Esophagus squamous epithelium (tissue), 5 donors: ENCODE measurements at regions not wholly inside any gene's neighbourhood (a gene's known extent, or its start where the extent isn't known, plus 50 kb on each side); places are given as distances from the start of the nearest gene placed in this dataset.
A peak's percentile ranks its signal among the peaks of the same experiment; 100 is the strongest.

ENCODE experiments used
- DNase-seq: peaks from one replicate; lab custom pipeline; 2025; lab: John Stamatoyannopoulos, UW
- H3K27ac ChIP-seq, 4 donors: fragments of 200-600 bp; sonication (generic); one replicate each; pipeline ENCODE4 v1.5.1; 2016 to 2019; ENCODE audit warnings: mild to moderate bottlenecking in 1 of 4
- H3K27me3 ChIP-seq, 4 donors: fragments of 200-600 bp; sonication (generic); 1 replicate in 3 of 4; 2 replicates in 1 of 4; pipeline versions ENCODE4 v1.5.1 to v1.6.0; 2017 to 2021; ENCODE audit warnings: antibody characterized with exemption in 1 of 4
- H3K36me3 ChIP-seq, 3 donors: fragments of 200-600 bp; sonication (generic); one replicate each; pipeline ENCODE4 v1.5.1; 2016 to 2019
- H3K4me1 ChIP-seq, 3 donors: fragments of 200-600 bp; sonication (generic); one replicate each; pipeline ENCODE4 v1.5.1; 2017 to 2019
- H3K4me3 ChIP-seq, 4 donors: fragments of 200-600 bp; sonication (generic); 1 replicate in 3 of 4; 2 replicates in 1 of 4; pipeline ENCODE4 v1.5.1; 2016 to 2019; ENCODE audit warnings: mild to moderate bottlenecking in 2 of 4, moderate library complexity in 1 of 4
- H3K9me3 ChIP-seq, 3 donors: fragments of 200-600 bp; sonication (generic); one replicate each; pipeline ENCODE4 v1.5.1; 2016 to 2019
- POLR2A ChIP-seq, 4 donors: fragments of 450-650 bp; IDR thresholded peaks; one replicate each; pipeline ENCODE4 v1.6.1; 2017; ENCODE audit warnings: antibody characterized with exemption in 4 of 4, mild to moderate bottlenecking in 4 of 4, moderate library complexity in 3 of 4
- WGBS, 2 donors: methylation state at CpG; one replicate each; pipeline ENCODE4 v1.1.5; 2018; 5-methylcytosine and 5-hydroxymethylcytosine counted together
- intact Hi-C: fragments of 100-400 bp; cut with DNase I; formaldehyde crosslinking; loops from one replicate; pipeline ENCODE4 v1.15.0; 2022
- TF ChIP-seq, protein P1 (sequence below), 6 experiments: fragments of 450-650 bp in 4 of 6; fragments of 200-600 bp in 2 of 6; sonication (generic) in 2 of 6; IDR thresholded peaks; one replicate each; pipeline ENCODE4 v1.5.1; 2016 to 2019; ENCODE audit warnings: antibody characterized with exemption in 6 of 6, mild to moderate bottlenecking in 4 of 6, moderate library complexity in 4 of 6
- donor health status: DM: yes; HTN: yes; CAD: no.

DNA sequence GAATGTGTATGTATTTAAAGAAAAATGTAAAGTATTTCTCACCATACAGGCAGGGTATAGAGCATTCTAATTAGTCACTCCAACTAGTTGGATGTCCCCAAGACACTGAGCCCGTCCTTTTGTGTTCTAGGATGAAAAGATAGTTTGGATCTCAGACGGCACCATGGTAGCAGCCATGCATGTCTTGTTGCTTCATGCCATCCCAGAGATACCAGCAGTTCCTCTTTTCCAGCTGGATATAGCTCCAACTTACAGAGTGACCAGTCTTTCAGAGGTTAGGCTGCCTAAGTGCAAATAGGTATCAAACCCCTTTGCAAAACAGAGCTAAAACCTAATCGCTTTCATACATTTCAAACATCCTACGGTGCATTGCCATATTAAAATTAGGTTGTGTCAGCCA, 275.3 kb downstream of the MTX2 start:
- no peaks in the 10 kb centered on the region for H3K4me1 ChIP-seq
- H3K27ac ChIP-seq: no peak overlapping the region
- peaks cover 0 to 7% (median 0%) of the 10 kb centered on the region in 4 donors for H3K27me3 ChIP-seq
- H3K4me3 ChIP-seq: no peak overlapping the region
- DNase-seq: no peak
- 79 to 84% methylated on average over 4 of the region's 4 CpGs for WGBS, 2 donors
- no peaks in the 10 kb centered on the region for H3K36me3 ChIP-seq
- TF ChIP-seq POLR2A (IDR thresholded peaks at IDR 0.05): no peak
- TF ChIP-seq, protein P1, sequence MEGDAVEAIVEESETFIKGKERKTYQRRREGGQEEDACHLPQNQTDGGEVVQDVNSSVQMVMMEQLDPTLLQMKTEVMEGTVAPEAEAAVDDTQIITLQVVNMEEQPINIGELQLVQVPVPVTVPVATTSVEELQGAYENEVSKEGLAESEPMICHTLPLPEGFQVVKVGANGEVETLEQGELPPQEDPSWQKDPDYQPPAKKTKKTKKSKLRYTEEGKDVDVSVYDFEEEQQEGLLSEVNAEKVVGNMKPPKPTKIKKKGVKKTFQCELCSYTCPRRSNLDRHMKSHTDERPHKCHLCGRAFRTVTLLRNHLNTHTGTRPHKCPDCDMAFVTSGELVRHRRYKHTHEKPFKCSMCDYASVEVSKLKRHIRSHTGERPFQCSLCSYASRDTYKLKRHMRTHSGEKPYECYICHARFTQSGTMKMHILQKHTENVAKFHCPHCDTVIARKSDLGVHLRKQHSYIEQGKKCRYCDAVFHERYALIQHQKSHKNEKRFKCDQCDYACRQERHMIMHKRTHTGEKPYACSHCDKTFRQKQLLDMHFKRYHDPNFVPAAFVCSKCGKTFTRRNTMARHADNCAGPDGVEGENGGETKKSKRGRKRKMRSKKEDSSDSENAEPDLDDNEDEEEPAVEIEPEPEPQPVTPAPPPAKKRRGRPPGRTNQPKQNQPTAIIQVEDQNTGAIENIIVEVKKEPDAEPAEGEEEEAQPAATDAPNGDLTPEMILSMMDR (IDR thresholded peaks at IDR 0.05): no peak
- intact Hi-C loops: no loop called here
- H3K9me3 ChIP-seq: no peaks in the 10 kb centered on the region

DNA sequence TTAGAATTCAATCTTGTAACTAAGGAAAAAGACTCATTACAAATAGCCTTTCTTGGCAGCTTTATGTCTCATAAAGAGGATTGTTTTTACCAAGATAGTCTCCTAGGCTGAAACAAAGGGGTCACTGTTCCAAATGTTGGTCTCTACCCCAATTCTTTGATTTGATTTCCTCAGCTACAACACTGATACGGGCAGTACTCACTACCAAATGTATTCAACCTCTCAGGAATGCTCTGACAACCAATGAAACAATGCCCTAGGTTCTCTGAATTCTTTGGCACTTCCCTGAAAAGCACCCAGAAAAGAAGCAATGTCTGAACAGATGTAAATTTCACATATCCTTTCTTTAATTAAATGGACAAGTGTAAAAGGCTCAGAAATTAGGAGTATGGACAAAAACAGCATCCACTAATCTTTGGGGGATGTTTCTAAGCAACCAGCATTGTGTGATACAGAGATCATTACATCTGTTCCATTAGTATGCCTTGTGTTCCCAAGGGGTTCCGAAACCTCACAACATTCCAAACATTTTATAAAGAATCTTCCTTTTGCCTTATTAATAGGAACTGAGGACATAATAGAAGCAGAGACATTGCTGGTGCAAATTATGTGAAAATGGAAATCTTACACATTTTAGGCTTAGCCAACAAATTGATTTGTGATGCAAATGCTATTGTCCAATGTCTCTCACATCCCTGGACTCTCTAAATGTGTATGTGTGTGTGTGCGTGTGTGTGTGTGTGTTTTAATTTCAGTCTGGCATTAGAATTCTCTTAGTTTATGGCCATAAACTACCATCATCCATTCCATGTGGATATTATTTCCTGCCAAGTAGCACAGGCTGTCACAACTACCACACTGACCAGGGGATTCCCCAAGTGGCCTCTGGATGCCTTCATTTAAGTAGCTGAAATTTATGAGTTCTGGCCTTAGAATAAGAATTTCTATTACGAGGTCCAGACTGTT, 276.0 kb downstream of the MTX2 start:
- Histone ChIP-seq H3K27ac (no peak overlapping the region), H3K4me3 (no peak overlapping the region), H3K9me3 (no peaks in the 10 kb centered on the region), H3K27me3 (peaks cover 0 to 9% (median 0%) of the 10 kb centered on the region in 4 donors), H3K4me1 (no peaks in the 10 kb centered on the region), H3K36me3 (no peaks in the 10 kb centered on the region)
- no peak for DNase-seq
- TF ChIP-seq, protein P1 (IDR thresholded peaks at IDR 0.05): no peak
- intact Hi-C loops: no loop called here
- WGBS, 2 donors: 66 to 70% methylated on average over 4 of the region's 4 CpGs

DNA sequence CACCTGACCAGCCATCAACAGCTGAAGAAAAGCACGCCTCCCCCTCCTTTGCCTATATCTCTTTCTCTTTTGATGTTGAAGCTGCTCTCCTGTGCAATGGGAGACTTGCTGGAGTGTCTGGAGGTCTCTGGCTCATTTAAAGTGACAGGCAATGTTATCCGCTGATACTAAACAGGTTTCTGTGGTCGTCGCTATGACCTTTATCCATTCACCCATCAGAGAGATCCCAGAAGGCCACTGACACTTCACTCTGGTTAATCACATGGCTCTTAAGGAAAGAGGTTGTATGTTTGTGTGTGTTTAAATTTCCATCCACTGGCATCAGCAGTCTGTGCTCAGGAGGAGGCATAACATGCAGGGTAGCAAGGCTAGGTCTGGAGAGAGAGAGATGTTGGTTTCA, 277.3 kb downstream of the MTX2 start:
- Histone ChIP-seq H3K27ac (no peak overlapping the region), H3K36me3 (no peaks in the 10 kb centered on the region), H3K9me3 (no peaks in the 10 kb centered on the region), H3K4me3 (no peak overlapping the region), H3K4me1 (no peaks in the 10 kb centered on the region), H3K27me3 (peaks cover 0 to 18% (median 0%) of the 10 kb centered on the region in 4 donors)
- no peak for DNase-seq
- WGBS, 2 donors: 91 to 98% methylated on average over 4 of the region's 4 CpGs
- TF ChIP-seq, protein P1 (IDR thresholded peaks at IDR 0.05): no peak
- TF ChIP-seq POLR2A (IDR thresholded peaks at IDR 0.05): no peak
- intact Hi-C loops: no loop called here

GRCh38 chr2:176552501-176553135, 283.4 kb downstream of the MTX2 start:
- no peaks in the 10 kb centered on the region for H3K36me3 ChIP-seq
- whole genome bisulfite sequencing, 2 donors: 22 to 42% methylated on average over 1 of the region's 1 CpG
- H3K27me3 ChIP-seq: peaks cover 0 to 36% (median 0%) of the 10 kb centered on the region in 4 donors
- H3K27ac ChIP-seq: peak overlapping the region in 2 of 4 donors; percentile 79 to 82
- peaks cover 7 to 28% (median 13%) of the 10 kb centered on the region in 3 donors for H3K4me1 ChIP-seq
- no peak for DNase-seq
- H3K9me3 ChIP-seq: no peaks in the 10 kb centered on the region
- no peak for TF ChIP-seq POLR2A (IDR thresholded peaks at IDR 0.05)
- TF ChIP-seq, protein P1 (IDR thresholded peaks at IDR 0.05): no peak
- no peak overlapping the region for H3K4me3 ChIP-seq
- intact Hi-C loops: loop anchor here (10.0 kb wide), 1 partner anchor 98 kb away; no protein-coding TSS in a partner anchor
